ENCODE measurements at regions not wholly inside any gene's neighbourhood (a gene's known extent, or its start where the extent isn't known, plus 50 kb on each side); places are given as distances from the start of the nearest gene placed in this dataset.
"Not testable (repeated sequence)": the region's sequence is repeated elsewhere in the genome, so short reads cannot be mapped to it uniquely, and the experiment has no call there.

GRCh38 chr5:104539618-104540350, 977.2 kb upstream of the NUDT12 start:
- ATAC-seq, result no peak

GRCh38 chr5:104538734-104539133, 976.1 kb upstream of the NUDT12 start:
- no peak for ATAC-seq

DNA sequence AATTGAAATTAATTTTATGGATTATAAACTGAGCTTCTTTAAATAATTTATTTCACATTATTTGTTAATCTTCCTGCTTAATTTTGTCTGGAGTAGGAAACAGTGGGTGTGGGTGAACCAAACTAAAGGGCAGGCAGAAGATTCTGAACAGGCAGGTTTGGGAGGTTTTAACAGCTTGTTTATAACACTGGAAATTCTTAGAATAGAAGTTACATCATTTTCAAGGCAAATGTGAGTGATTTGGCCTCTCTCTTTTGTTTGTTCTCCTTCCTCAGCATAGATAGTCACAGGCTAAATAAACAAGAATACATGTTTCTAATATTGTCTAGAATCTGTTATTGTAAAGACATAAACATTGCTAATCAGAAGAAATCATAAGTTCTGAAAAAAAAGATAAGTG, 970.9 kb upstream of the NUDT12 start:
- ATAC-seq, result no peak

- ATAC-seq, result no peak
These were observed 964.3 kb upstream of the NUDT12 start for GRCh38 chr5:104526866-104527265.

DNA sequence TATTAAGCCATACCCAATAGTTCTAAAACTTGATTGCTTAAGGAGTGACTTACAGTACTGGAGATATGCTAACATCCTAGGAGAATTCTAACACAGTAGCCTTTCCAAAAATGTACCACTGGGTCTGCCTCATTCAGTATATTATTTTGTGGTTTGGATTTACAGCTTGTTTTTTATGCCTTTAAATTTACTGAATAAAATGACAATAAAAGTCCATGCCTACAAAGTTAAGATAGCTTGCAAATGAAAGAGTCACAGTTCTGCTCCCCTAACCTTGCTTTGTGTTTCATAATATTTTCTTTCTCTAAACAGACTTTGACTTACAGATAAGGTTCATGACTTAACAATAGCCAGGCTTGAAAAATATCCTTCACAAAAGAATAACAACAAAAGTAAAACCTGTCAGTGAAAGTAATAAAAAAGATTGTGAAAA, 951.1 kb upstream of the NUDT12 start:
- no peak for ATAC-seq

DNA sequence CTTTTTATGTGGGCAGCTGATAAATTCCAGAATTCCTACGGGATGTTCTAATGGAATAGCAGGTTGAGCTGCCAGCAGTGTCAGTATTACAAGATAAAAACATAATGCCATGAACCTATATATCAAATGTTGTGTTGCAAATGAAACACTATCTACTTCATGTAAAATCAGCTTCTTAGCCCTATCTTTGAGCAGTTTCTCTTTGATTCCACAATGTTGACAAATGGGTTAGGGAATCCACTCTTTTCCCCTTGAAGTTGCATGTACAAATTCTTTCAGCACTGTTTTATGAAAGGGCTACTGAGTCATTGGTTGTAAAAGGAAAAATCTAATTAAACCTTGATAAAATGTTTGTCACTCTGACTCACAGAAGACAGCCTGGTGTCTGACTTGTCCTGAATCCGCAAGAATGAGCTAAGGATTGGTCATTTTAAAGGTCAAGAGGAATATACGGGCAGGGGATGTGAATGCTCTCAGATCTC, 950.6 kb upstream of the NUDT12 start:
- ATAC-seq, result no peak

GRCh38 chr5:104512063-104512825, 949.7 kb upstream of the NUDT12 start:
- ATAC-seq, result no peak

DNA sequence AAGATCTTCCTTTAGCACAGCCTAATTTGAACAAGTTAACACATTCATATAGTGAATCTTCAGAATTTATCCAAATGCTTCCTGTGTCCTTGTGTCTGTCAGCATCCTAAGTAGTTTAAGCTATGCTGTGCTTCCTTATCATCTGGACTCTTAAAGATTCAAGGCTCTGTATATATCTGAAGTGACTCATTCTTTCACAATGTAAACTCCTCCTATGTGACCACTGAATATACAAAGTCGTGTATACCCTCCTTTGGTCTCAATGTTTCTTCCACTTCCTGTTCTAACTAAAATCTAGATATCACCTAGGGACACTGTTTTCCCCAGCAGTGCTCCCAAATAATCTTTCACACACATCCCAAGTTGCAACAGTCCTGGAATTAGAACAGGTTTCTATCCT, 935.7 kb upstream of the NUDT12 start:
- ATAC-seq, result no peak

- ATAC-seq, result no peak
These were observed 931.5 kb upstream of the NUDT12 start for GRCh38 chr5:104494083-104494482.

DNA sequence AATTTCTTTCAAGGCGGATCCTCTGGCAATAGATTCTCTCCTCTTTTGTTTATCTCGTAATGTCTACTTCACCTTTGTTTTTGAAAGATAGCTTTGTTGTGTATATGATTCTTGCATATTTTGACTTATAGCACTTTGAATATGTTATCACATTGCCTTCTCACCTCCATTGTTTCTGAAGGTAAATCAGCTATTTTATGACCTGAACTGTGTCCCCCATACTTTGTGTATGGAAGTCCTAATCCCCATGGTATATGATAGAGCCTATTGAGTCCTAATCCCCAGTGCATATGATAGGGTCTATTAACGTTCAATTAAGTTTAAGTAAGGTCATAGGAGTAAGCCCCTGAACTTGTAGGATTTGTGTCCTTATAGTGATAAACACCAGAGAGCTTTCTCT, 910.2 kb upstream of the NUDT12 start:
- no peak for ATAC-seq

- no peak for ATAC-seq
These were observed 893.5 kb upstream of the NUDT12 start for GRCh38 chr5:104456122-104456521.

DNA sequence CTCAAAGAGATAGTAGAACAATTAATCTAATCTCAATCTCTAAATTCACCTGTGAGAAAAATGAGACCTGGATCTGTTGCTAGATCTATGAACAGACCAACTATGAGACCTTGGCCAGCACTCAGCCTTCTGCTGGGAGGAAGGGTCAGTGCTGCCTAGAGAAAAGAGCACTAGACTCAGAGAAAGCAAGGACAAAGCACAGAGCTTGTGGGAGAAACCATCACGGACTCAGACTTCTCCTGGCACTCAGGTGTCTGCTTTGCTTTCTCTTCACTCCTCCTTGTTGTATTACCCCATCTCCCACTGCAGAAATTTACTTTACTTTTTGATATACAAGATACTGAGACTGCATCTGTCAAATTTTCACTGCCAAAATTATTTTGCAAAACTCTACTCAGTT, 890.0 kb upstream of the NUDT12 start:
- no peak for ATAC-seq

GRCh38 chr5:104451911-104452310, 889.3 kb upstream of the NUDT12 start:
- not testable (repeated sequence) for ATAC-seq

- ATAC-seq, result no peak
These were observed 882.1 kb upstream of the NUDT12 start for GRCh38 chr5:104444656-104445055.

DNA sequence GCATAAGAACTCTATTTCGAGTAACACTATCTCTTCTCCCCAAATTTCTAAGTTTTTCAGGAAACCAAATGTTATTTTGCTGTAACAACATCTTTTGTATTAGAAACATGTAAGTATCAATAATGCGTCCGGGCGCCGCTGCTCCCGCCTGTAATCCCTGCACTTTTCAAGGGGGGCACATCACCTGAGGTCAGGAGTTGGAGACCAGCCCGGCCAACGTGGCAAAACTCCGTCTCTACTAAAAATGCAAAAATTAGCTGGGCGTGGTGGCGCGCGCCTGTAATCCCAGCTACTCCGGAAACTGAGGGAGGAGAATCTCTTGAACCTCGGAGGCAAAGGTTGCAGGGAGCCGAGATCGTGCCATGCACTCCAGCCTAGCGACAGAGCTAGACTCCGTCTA, 881.1 kb upstream of the NUDT12 start:
- ATAC-seq, result no peak

DNA sequence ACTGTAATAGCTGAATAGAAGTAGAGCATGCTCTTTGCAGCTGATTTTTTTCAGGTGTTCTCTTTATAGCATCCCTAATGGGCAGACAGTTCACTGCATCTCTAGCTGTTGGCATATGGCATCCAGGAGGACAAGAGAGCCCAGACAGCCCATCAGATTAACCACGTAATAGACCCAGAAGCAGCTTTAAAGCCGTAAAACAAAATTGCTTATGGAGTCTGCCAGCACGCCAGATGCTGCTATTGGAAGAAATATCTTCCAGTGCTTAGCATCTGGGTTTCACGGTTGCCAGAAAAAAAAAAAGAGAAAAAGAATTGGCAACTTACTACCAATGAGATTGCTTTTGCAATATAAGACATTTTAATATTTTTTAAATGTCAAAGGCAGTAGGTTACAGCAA, 869.4 kb upstream of the NUDT12 start:
- no peak for ATAC-seq

DNA sequence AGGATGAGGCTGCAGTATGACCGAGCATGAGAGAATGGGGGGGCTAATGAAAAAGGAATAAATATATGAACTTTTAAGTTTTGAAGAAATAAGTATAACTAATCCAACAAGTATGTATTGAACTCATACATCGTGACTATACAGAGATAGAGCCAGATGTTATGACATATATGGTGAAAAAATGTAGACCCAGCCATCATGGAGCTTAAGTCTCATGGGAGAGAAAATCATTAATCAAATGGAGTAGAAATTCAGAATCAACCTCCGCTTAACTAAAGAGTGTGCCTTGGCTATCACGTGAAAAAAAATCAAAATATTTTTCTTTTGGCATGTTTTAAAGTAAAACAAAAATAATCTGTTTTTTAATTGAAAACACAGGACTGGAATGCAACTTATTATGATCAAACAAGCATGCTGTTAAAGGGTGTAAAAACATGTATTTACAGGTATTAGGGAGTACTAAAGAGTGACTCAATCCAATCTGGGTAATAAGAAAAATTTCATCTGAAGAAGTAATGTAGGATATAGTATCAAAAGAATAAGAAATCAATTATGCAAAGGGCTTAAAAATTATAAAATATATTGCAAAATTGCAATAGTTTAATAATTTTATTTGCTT, 868.5 kb upstream of the NUDT12 start:
- no peak for ATAC-seq

- ATAC-seq, result no peak
These were observed 867.3 kb upstream of the NUDT12 start for GRCh38 chr5:104429911-104430310.

DNA sequence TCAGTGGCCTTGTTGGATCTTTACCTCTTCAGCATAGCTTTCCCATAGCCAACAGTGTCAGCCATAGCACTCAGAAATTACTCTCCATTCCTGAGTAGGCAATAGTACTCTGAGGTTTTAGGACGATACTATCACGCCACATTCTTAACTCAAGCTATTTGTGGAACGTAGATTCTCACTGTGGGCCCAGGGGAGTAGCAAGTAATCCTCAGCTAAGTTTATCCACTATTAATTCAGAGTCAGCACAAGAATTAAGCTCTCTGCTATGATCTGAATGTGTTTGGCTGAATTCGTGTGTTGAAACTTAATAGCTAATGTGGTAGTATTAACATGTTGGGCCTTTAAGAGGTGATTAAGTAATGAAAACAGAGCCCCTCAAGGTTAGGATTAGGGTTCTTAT, 858.8 kb upstream of the NUDT12 start:
- ATAC-seq, result no peak

- ATAC-seq, result no peak
These were observed 855.5 kb upstream of the NUDT12 start for GRCh38 chr5:104418056-104418455.

DNA sequence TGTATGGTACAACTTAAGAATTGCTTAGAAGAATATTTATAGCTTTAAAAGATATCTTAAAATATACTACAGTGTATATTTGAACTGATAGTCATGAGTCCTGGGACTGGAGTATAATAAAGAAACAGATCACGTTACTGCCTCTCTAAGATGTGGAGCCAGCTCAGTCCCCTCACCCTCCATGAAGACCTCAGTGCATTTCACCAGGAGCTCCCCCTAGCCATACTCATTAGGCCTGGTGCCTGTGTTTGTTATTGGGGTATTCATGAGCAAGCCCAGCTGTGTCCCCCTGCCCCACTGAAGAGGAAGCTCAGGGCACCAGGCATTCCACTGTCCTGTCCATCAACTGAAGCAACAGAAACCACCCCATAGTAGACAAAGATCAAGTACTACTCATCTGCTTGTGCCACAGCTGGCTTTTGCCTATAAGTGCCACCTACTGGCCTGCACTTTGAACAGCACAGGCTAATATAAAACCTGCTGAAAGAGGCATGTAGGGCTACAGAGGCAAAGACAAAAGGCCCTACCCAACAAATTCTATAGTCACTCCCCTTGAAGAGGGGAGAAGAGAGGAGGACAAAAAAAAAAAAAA, 850.2 kb upstream of the NUDT12 start:
- no peak for ATAC-seq

- no peak for ATAC-seq
These were observed 838.4 kb upstream of the NUDT12 start for GRCh38 chr5:104400941-104401340.

DNA sequence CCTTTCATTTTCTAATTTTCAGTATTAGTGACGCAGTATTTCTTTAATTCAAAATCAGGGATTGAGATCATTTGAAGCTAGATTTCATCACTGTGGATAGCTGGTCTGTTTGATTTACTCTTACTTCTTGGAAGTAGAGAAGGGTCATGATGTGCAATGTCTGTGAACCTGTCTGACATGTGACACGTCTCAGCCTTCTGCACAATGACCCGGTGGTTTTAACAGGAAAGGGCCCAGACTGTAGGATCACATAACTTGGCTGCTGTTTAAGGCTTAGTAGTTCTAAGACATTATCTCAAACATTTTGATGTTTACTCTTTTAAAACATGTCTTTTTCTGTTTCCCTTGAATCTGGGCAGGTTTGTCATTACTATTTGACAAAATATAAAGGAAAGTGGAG, 823.3 kb upstream of the NUDT12 start:
- no peak for ATAC-seq
